ENCODE measurements at regions not wholly inside any gene's neighbourhood (a gene's known extent, or its start where the extent isn't known, plus 50 kb on each side); places are given as distances from the start of the nearest gene placed in this dataset.

DNA sequence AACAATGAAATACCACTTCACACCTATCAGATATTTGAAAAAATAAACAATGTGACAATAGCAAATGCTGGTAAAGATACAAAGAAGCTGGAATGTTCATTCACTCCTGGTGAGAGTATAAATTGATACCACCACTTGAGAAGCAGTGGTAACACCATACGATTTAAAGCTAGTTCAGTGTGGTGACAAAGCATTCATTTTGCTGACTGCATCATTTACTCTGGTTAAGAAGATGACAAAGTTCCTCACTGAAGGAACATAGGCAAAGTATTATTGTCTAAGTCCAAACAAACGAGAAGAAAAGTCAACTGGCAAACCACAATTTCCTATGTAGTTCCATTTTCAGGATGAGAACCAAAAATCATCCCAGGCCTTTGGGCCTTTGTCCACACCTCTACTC is 102.5 kb downstream of the GEMIN8 start:
- TF ChIP-seq, protein P1, sequence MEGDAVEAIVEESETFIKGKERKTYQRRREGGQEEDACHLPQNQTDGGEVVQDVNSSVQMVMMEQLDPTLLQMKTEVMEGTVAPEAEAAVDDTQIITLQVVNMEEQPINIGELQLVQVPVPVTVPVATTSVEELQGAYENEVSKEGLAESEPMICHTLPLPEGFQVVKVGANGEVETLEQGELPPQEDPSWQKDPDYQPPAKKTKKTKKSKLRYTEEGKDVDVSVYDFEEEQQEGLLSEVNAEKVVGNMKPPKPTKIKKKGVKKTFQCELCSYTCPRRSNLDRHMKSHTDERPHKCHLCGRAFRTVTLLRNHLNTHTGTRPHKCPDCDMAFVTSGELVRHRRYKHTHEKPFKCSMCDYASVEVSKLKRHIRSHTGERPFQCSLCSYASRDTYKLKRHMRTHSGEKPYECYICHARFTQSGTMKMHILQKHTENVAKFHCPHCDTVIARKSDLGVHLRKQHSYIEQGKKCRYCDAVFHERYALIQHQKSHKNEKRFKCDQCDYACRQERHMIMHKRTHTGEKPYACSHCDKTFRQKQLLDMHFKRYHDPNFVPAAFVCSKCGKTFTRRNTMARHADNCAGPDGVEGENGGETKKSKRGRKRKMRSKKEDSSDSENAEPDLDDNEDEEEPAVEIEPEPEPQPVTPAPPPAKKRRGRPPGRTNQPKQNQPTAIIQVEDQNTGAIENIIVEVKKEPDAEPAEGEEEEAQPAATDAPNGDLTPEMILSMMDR (IDR thresholded peaks at IDR 0.05; ENCODE audit: low read depth, low read length), result no peak
- no peak for TF ChIP-seq POLR2A (IDR thresholded peaks at IDR 0.05; ENCODE audit: extremely low read depth, insufficient read length)
